ENCODE measurements at regions not wholly inside any gene's neighbourhood (a gene's known extent, or its start where the extent isn't known, plus 50 kb on each side); places are given as distances from the start of the nearest gene placed in this dataset.

DNA sequence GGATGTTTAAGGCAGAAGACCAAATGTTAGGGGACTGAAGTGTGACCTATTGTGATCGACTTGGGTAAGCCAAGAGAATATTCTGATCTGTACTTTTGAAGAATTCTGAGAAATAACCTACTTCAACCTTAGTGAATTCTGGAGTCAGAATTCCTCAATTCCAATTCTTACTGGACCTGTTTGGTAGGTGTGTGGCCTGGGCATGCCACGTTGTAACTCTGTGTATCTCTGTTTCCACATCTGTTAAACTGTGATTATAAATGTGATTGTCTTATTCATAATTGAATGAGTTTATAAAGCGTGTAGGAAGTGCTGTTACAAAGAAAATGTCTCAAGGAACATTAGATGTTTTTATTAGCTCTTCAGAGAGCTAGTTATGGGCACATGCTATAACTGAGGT lies 64.5 kb downstream of the TUSC1 start:
- no peak for ATAC-seq (ENCODE audit: low read depth)
- intact Hi-C loops (cut with micrococcal nuclease), result no loop called here
- H3K4me3 Mint-ChIP-seq, result no peak overlapping the region
- H3K4me1 Mint-ChIP-seq, result no peaks in the 10 kb centered on the region
- CTCF ChIA-PET, result no interaction called here
- peaks cover 5% of the 10 kb centered on the region for H3K9me3 Mint-ChIP-seq
- H3K36me3 Mint-ChIP-seq (ENCODE audit: low read depth), result no peaks in the 10 kb centered on the region
- DNase-seq, result no peak
- H3K27me3 Mint-ChIP-seq, result no peaks in the 10 kb centered on the region
- H3K27ac Mint-ChIP-seq, result no peak overlapping the region
- POLR2A ChIA-PET, result no interaction called here
- TF ChIP-seq, protein P1, sequence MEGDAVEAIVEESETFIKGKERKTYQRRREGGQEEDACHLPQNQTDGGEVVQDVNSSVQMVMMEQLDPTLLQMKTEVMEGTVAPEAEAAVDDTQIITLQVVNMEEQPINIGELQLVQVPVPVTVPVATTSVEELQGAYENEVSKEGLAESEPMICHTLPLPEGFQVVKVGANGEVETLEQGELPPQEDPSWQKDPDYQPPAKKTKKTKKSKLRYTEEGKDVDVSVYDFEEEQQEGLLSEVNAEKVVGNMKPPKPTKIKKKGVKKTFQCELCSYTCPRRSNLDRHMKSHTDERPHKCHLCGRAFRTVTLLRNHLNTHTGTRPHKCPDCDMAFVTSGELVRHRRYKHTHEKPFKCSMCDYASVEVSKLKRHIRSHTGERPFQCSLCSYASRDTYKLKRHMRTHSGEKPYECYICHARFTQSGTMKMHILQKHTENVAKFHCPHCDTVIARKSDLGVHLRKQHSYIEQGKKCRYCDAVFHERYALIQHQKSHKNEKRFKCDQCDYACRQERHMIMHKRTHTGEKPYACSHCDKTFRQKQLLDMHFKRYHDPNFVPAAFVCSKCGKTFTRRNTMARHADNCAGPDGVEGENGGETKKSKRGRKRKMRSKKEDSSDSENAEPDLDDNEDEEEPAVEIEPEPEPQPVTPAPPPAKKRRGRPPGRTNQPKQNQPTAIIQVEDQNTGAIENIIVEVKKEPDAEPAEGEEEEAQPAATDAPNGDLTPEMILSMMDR (IDR thresholded peaks at IDR 0.05), result no peak

DNA sequence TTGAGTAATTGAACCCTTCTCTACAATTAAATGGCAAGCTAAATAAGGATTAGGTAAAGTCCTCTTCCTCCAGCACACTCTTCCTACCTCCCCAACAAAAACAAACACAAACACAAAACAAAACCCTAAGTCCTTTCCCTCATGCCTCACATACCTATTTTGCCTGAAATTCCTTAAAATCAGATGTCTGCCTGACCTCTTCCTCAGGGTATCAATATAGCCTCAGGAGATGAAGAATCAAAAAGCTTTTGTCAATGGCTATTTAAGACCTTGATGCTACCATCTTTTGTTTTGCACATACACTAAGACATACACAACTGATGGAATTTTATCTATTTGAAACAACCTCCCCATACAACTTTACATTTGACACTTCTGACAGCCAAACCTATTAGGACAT lies 75.1 kb downstream of the TUSC1 start:
- TF ChIP-seq, protein P1 (IDR thresholded peaks at IDR 0.05), result no peak
- DNase-seq (no peak), ATAC-seq (ENCODE audit: low read depth) (no peak)
- H3K4me1 Mint-ChIP-seq, result no peaks in the 10 kb centered on the region
- intact Hi-C loops (cut with micrococcal nuclease), result no loop called here
- H3K4me3 Mint-ChIP-seq, result no peak overlapping the region
- CTCF ChIA-PET, result no interaction called here
- H3K9me3 Mint-ChIP-seq, result peaks cover 4% of the 10 kb centered on the region
- H3K36me3 Mint-ChIP-seq (ENCODE audit: low read depth), result no peaks in the 10 kb centered on the region
- H3K27ac Mint-ChIP-seq, result no peak overlapping the region
- POLR2A ChIA-PET, result no interaction called here
- H3K27me3 Mint-ChIP-seq, result no peaks in the 10 kb centered on the region

DNA sequence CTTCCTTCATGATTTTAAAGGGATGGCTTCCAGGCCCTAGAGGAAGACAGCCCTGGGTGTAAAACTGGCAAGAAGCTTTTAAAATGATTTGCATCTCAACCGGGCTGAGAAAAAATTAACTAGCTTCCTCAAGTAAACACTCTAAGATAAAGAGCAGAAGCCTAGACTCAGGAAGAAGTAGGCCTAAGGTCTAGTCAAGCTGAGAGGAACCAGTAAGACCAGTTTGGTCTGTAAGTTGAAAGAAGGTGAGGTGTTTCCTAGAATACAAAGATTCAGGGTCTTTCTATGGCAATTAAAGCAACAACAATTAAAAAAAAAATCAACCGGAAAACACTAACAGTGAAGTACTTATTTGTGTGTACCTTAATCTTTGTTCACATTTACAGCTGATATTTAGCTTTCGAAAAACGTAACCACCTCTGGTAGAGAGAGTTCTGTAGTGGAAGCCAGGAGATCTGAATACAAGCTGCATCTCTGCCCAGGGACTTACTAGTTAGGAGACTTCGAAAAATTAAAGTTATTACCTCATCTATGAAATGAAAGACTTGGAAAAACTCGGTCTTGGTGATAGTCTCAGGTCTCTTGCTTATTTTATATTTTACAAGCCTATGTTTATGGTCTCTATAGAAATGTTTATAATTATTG lies 75.7 kb downstream of the TUSC1 start:
- no peaks in the 10 kb centered on the region for H3K4me1 Mint-ChIP-seq
- H3K9me3 Mint-ChIP-seq, result peaks cover 4% of the 10 kb centered on the region
- DNase-seq, result no peak
- intact Hi-C loops (cut with micrococcal nuclease), result no loop called here
- POLR2A ChIA-PET, result no interaction called here
- CTCF ChIA-PET, result no interaction called here
- no peak overlapping the region for H3K4me3 Mint-ChIP-seq
- H3K27me3 Mint-ChIP-seq, result no peaks in the 10 kb centered on the region
- ATAC-seq (ENCODE audit: low read depth), result no peak
- no peak overlapping the region for H3K27ac Mint-ChIP-seq
- H3K36me3 Mint-ChIP-seq (ENCODE audit: low read depth), result no peaks in the 10 kb centered on the region
- TF ChIP-seq, protein P1 (IDR thresholded peaks at IDR 0.05), result no peak

DNA sequence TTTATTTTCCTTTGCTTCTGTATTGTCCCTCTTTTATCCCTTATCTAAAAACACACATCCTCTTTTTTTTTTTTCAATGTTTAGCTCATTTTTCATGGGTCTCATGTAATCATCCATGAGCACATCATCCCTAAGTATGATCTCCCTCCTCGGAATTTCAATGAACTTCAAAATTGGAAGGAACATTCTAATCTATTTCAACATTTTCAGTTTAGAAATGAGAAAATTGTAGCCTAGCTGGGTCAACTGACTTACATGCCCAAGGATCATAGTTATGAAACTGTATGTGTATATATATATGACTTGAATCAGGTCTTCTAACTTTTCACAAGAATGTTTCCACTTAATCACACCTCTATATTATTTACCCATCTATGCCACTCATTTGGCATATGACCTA lies 77.7 kb downstream of the TUSC1 start:
- Mint-ChIP-seq H3K4me1 (no peaks in the 10 kb centered on the region), H3K27ac (no peak overlapping the region), H3K27me3 (no peaks in the 10 kb centered on the region), H3K4me3 (no peak overlapping the region), H3K9me3 (peaks cover 4% of the 10 kb centered on the region), H3K36me3 (ENCODE audit: low read depth) (no peaks in the 10 kb centered on the region)
- CTCF ChIA-PET, result no interaction called here
- ATAC-seq (ENCODE audit: low read depth) (no peak), DNase-seq (no peak)
- POLR2A ChIA-PET, result no interaction called here
- TF ChIP-seq, protein P1 (IDR thresholded peaks at IDR 0.05), result no peak
- intact Hi-C loops (cut with micrococcal nuclease), result no loop called here

DNA sequence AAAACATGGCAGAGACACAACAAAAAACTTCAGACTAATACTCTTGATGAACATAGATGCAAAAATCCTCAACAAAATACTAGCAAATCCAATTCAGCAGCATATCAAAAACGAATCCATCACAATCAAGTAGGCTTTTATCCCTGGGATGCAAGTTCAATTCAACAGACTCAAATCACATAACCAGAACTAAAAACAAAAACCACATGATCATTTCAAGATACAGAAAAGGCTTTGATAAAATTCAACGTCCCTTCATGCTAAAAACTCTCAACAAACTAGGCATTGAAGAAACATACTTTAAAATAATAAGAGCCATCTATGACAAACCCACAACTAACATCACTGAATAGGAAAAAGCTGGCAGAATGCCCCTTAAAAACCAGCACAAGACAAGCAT lies 93.6 kb downstream of the TUSC1 start:
- Mint-ChIP-seq H3K4me3 (no peak overlapping the region), H3K9me3 (peaks cover 11% of the 10 kb centered on the region), H3K27ac (no peak overlapping the region), H3K4me1 (no peaks in the 10 kb centered on the region), H3K36me3 (ENCODE audit: low read depth) (no peaks in the 10 kb centered on the region), H3K27me3 (no peaks in the 10 kb centered on the region)
- ChIA-PET POLR2A (no interaction called here), CTCF (no interaction called here)
- TF ChIP-seq, protein P1 (IDR thresholded peaks at IDR 0.05), result no peak
- intact Hi-C loops (cut with micrococcal nuclease), result no loop called here
- ATAC-seq (ENCODE audit: low read depth), result no peak
- DNase-seq, result no peak

Data from activated B cell treated with CpG ODN at 0.5 μM for 24 hours (primary cell).